Skeletal muscle tissue (tissue), 3 donors: ENCODE measurements at regions not wholly inside any gene's neighbourhood (a gene's known extent, or its start where the extent isn't known, plus 50 kb on each side); places are given as distances from the start of the nearest gene placed in this dataset.

Experiments used
- H3K27ac ChIP-seq: one replicate; pipeline ENCODE4 v1.7.0; 2013; ENCODE audit warnings: mild to moderate bottlenecking, low read depth, low read length, inconsistent platforms
- H3K27me3 ChIP-seq, 3 donors: one replicate each; pipeline ENCODE4 v1.7.0; 2013; ENCODE audit warnings: low read length in 3 of 3; ENCODE audit not compliant: control insufficient read depth in 3 of 3, insufficient read depth in 3 of 3
- H3K36me3 ChIP-seq, 3 donors: one replicate each; pipeline ENCODE4 v1.7.0; 2013; ENCODE audit warnings: low read length in 3 of 3; ENCODE audit not compliant: control insufficient read depth in 3 of 3, insufficient read depth in 3 of 3
- H3K4me1 ChIP-seq, 3 donors: one replicate each; pipeline ENCODE4 v1.7.0; 2013; ENCODE audit warnings: low read length in 3 of 3, mild to moderate bottlenecking in 3 of 3; ENCODE audit not compliant: control insufficient read depth in 3 of 3, insufficient read depth in 3 of 3
- H3K4me3 ChIP-seq, 3 donors: one replicate each; pipeline ENCODE4 v1.7.0; 2013; ENCODE audit warnings: low read length in 3 of 3
- H3K9ac ChIP-seq, 3 donors: one replicate each; pipeline ENCODE4 v1.7.0; 2013; ENCODE audit warnings: low read length in 3 of 3, mild to moderate bottlenecking in 3 of 3, moderate library complexity in 2 of 3, low read depth in 1 of 3
- H3K9me3 ChIP-seq, 3 donors: one replicate each; pipeline ENCODE4 v1.7.0; 2013; ENCODE audit warnings: low read length in 3 of 3; ENCODE audit not compliant: control insufficient read depth in 3 of 3
- donor health status: Osteomylitis.

DNA sequence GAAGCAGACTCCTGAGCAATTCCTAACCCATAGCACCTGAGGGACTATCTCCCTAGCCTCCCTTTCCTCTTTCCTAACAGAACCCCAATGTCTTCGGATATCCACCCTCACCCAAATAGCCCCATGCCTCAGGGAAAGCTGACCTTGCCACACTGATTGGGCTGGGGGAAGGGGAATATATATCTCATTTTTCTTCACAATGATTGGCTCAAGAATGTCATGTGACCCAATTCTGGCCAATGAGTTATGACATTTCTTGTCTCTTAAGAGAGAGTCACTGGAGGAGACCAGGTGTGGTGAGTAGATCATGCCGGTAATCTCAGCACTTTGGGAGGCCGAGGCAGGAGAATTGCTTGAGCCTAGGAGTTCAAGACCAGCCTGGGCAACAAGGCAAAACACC lies 71.9 kb upstream of the NLK start:
- Histone ChIP-seq H3K4me1 (no peaks in the 10 kb centered on the region), H3K27me3 (no peaks in the 10 kb centered on the region), H3K9me3 (no peaks in the 10 kb centered on the region), H3K36me3 (no peaks in the 10 kb centered on the region), H3K27ac (no peak overlapping the region), H3K9ac (no peak overlapping the region), H3K4me3 (no peak overlapping the region)

DNA sequence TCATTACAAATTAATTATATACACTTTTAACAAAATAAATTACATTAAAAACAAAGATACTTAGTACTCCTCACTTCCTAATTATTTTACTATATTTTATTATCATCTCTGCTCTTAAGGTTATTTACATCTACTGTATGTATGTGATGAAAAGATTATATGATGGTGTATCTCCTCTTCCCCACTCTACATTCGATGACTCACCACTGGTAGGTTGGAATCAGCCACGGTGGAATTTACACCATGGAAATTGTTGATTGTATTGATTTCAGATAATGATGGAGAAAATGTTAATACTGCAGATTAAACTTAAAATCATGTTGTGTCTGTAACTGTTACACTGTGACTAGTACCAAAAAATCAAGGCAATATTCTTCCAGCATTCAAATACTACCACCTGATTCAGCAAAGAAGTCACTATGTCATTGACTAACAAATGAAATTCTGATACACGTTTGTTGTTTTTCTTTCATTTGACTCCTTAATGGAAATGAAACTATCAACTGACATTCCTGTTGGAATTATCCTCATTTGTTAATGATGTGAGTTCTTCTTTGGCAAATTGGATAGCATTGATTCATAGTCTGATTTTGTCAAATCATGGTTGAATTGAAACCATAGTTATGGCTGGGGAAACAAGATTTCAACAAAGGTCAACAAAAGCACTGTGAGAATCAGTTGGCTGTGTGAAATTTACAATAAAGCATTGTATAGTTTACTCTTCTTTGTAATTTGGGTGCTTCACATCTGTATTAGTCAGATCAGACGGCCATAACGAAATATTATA lies 69.0 kb upstream of the NLK start:
- H3K27ac ChIP-seq: no peak overlapping the region
- H3K36me3 ChIP-seq: no peaks in the 10 kb centered on the region
- H3K27me3 ChIP-seq: no peaks in the 10 kb centered on the region
- no peak overlapping the region for H3K4me3 ChIP-seq
- no peaks in the 10 kb centered on the region for H3K4me1 ChIP-seq
- no peaks in the 10 kb centered on the region for H3K9me3 ChIP-seq
- no peak overlapping the region for H3K9ac ChIP-seq

DNA sequence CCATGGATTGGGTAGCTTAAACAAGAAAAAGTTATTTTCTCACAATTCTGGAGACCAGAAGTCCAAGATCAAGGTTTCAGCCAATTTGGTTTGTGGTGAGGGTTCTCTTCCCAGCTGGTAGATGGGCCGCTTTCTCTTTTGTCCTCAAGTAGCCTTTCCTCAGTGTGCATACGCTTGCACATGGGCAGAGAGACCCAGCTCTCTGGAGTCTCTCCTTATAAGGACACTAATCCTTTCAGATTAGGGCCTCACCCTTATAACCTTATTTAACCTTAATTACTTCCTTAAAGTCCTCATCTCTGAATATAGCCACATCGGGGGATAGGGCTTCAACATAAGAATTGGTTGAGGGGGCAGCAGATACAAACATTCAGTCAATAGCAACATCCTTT lies 68.4 kb upstream of the NLK start:
- Histone ChIP-seq H3K4me1 (no peaks in the 10 kb centered on the region), H3K4me3 (no peak overlapping the region), H3K9ac (no peak overlapping the region), H3K9me3 (no peaks in the 10 kb centered on the region), H3K36me3 (no peaks in the 10 kb centered on the region), H3K27me3 (no peaks in the 10 kb centered on the region), H3K27ac (no peak overlapping the region)

DNA sequence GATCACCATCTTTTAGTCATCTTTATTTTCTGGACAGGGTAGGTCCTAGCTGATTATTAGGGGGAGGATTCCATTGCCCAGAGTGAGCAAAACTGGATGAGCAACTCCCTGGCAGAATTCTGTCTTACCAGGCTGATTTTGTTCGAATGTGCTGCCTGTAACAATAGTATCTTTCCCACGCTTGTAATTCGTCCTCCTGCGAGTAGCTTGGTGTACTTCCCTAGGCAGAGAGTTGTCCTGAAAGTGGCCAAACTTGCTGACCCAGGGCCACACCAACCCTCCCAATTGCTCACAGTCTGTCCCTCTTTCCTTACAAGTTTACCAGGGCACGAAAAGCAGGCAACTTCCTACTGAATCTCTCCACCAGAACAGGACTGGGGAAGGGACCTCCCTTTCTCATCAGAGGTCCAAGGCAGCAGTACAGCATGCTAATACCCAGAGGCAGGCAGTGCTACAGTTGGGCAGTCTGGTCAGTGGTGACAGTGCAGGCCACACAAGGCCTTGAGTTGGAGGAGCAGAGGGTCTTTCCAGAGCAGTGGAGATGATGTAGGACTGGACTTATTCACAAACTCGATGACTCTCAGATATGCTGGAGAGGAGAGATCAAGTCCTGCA lies 67.8 kb upstream of the NLK start:
- H3K9me3 ChIP-seq: no peaks in the 10 kb centered on the region

DNA sequence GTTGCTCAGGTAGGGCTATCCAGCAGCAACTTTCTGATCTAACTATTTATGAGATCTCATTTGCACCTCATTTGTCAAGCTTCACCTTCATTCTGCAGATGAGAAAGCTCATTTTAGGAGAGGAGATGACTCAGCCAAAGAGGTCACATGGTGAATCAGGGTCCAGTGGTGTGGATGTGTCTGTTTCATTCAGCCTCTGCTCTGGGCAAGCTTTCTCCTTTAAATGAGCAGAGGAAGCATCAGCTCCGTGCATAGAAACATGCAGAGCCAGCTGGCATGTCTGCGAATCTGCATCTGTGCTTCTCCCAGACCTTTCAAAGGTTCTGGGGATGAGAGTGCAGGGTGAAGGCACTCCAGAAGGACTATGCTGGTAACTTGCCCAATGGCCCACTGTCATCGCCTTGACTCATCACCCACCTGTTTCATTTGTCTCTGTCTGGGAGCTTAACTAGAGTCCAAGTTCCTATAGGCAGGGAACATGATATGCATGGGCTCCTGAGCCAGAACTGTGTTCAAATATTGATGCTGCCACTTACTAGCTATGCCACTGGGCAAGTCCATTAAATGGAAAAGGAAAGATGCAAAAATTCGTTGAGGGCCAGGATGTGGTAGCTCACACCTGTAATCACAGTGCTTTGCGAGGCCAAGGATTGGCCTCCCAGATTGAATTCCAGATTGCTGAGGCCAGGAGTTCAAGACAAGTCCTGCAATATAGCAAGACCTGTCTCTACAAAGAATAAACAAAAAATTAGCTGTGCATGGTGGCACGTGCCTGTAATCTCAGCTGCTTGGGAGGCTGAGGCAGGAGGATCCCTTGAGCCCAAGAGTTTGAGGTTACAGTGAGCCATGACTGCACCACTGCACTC lies 67.1 kb upstream of the NLK start:
- no peak overlapping the region for H3K9ac ChIP-seq
- H3K4me3 ChIP-seq: no peak overlapping the region
- H3K4me1 ChIP-seq: no peaks in the 10 kb centered on the region
- H3K36me3 ChIP-seq: no peaks in the 10 kb centered on the region
- H3K9me3 ChIP-seq: no peaks in the 10 kb centered on the region
- H3K27me3 ChIP-seq: no peaks in the 10 kb centered on the region
- H3K27ac ChIP-seq: no peak overlapping the region

More for the DNA sequence above, 67.8 kb upstream of the NLK start:
- H3K27ac ChIP-seq: no peak overlapping the region
- H3K27me3 ChIP-seq: no peaks in the 10 kb centered on the region
- no peaks in the 10 kb centered on the region for H3K4me1 ChIP-seq
- no peaks in the 10 kb centered on the region for H3K36me3 ChIP-seq
- H3K4me3 ChIP-seq: no peak overlapping the region
- H3K9ac ChIP-seq: no peak overlapping the region

DNA sequence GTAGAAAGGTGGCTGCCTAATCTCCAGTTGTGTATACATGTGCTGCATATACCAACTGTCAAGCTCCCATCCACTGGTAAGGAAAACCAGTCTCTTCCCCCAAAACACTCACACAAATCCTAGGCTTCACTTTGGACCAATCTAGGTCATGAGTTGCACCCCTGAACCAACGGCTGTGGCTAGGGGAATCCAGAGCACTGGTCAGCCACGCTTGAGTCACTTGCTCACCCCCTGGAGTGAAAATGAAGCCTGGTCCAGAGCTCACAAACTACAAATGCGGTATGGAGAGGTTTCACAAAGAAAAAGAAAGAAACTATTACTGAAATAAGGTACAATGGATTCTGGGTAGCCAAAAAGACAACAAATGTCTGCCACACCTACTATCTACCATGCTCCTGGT lies 66.1 kb upstream of the NLK start:
- no peaks in the 10 kb centered on the region for H3K4me1 ChIP-seq
- H3K4me3 ChIP-seq: no peak overlapping the region
- no peak overlapping the region for H3K9ac ChIP-seq
- H3K36me3 ChIP-seq: no peaks in the 10 kb centered on the region
- no peaks in the 10 kb centered on the region for H3K9me3 ChIP-seq
- H3K27me3 ChIP-seq: no peaks in the 10 kb centered on the region
- H3K27ac ChIP-seq: no peak overlapping the region

DNA sequence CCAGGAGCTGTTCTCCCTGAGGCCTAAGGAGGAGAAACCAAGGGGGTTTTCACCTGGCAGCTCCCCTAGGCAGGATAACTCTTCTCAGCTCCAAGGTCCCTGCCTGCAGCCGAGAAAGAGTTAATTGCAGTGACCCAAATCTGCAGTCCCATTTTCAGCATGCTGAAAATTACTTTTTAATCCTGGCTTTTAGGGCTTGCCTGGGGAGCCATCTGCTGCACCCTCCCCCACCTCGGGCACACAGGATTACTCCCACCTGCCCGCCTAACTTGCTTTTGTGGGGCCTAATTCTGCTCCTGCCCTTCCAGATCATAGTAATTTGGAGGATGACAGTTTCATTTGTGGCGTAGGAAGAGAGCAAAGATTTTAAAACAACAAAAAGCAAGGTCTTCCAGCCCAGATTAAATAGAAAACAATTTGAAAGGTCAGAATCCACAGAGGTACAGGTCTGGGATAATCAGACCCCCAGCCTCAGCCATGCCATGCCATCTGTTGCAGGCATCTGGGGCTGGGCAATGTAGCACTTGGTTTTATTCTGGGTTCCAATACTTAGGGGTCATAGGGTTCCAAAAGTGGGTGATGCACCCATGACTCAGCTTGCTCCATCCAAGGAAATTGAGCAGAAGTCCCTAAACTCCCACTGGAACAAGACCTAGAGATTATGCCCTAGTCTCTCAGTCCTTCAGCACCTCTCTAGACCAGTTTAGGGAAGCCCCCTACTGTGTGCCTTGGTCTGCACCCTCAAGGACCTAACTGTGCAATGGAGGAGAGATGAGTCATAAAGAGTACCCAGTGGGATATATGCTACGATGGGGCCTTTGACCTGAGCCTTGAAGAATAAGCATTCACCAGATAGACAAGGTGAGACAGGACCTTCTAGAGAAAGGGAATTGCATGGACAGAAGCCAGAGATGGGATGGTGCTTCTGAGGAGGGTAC lies 64.5 kb upstream of the NLK start:
- H3K4me1 ChIP-seq: no peaks in the 10 kb centered on the region
- H3K9ac ChIP-seq: no peak overlapping the region
- H3K9me3 ChIP-seq: no peaks in the 10 kb centered on the region
- no peaks in the 10 kb centered on the region for H3K36me3 ChIP-seq
- H3K27me3 ChIP-seq: no peaks in the 10 kb centered on the region
- H3K27ac ChIP-seq: no peak overlapping the region
- H3K4me3 ChIP-seq: no peak overlapping the region

DNA sequence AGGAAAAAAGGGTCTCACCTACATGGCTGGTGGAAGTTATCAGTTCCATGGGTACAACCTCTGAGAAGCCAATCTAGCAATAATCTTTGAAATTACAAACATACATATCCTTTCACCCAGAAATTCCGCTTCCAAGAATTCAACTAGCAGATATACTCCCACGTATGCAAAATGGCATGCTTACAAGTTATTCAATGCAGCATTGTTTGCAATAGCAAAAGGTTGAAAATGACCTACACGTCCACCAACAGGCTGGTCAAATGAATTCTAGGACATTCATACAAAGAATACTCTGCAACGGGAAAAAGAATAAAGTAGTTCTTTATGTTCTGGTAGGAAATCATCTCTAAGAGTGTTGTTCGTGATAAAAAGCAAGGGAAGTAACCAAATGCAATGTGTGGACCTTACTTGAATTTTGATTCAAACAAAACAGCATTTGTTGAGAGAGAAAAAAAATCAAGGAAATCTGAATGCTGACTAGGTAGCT lies 63.7 kb upstream of the NLK start:
- H3K4me3 ChIP-seq: no peak overlapping the region
- H3K9ac ChIP-seq: no peak overlapping the region
- no peaks in the 10 kb centered on the region for H3K36me3 ChIP-seq
- H3K4me1 ChIP-seq: no peaks in the 10 kb centered on the region
- no peaks in the 10 kb centered on the region for H3K27me3 ChIP-seq
- no peaks in the 10 kb centered on the region for H3K9me3 ChIP-seq
- H3K27ac ChIP-seq: no peak overlapping the region

DNA sequence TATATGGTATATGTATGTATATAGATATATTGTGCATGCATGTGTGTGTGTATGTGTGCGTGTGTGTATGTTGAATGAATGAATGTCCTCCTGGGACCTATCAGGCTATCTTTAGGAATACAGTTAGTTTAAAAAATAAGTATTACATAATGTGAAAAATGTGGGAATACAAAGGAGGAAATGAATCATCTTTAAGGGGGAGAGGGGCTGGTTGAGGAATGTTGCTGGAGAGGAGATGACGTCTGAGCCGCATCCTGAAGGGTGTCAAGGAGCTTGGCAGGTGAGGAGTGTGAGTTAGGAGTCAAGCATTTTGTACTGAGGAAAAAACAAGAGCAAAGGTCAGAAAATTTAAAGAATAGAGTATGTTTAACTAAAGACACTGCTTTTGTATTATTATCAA lies 62.4 kb upstream of the NLK start:
- Histone ChIP-seq H3K27ac (no peak overlapping the region), H3K9ac (no peak overlapping the region), H3K27me3 (peaks cover 4 to 5% (median 5%) of the 10 kb centered on the region in 3 donors), H3K36me3 (no peaks in the 10 kb centered on the region), H3K4me3 (no peak overlapping the region), H3K4me1 (peaks cover 0 to 4% (median 0%) of the 10 kb centered on the region in 3 donors), H3K9me3 (no peaks in the 10 kb centered on the region)
